Heart left ventricle (tissue), 13 donors: ENCODE measurements at regions not wholly inside any gene's neighbourhood (a gene's known extent, or its start where the extent isn't known, plus 50 kb on each side); places are given as distances from the start of the nearest gene placed in this dataset.

Source experiments
- POLR2A ChIP-seq, 2 donors: fragments of 450-650 bp; IDR thresholded peaks; one replicate each; pipeline ENCODE4 v1.6.1; 2017; ENCODE audit warnings: antibody characterized with exemption in 2 of 2, mild to moderate bottlenecking in 2 of 2, moderate library complexity in 2 of 2
- TF ChIP-seq, protein P1 (sequence below), 12 donors: fragments of 200-600 bp; sonication (generic) in 4 of 12; IDR thresholded peaks; one replicate each; pipeline versions ENCODE4 v1.5.0 to v1.8.0; 2018 to 2022; ENCODE audit warnings: antibody characterized with exemption in 12 of 12, mild to moderate bottlenecking in 5 of 12
- donor health status: ischemic (EF 13 %, LVEDD 7.1; RV severe dilation, severe dysfunction).
- donor health status: DM: no; HTN: yes; CAD: no.
- donor health status: DM: no; HTN: no; CAD: no.
- donor health status: ischemic (EF 25% LVEDD 6.9; RV normal size, moderate dysfunction).
- donor health status: ischemic (EF 25% LVEDD 5.7; RV mildly dilated, moderate dysfunction).
- donor health status: ischemic (EF 35%, LVEDD 5.7; RV mildly dilated, moderate dysfunction).
- donor health status: nonischemic (EF 11% LVEDD 7.7; RV severe dilation, severe dysfunction).
- donor health status: DM: yes; HTN: yes; CAD: no.
- donor health status: PGD.
- donor health status: ischemic (EF 29% LVEDD 5.4; RV normal size, mild dysfunction).
- donor health status: nonischemic (EF 23%, LVEDD 6.1; RV moderate dilation, normal function).

DNA sequence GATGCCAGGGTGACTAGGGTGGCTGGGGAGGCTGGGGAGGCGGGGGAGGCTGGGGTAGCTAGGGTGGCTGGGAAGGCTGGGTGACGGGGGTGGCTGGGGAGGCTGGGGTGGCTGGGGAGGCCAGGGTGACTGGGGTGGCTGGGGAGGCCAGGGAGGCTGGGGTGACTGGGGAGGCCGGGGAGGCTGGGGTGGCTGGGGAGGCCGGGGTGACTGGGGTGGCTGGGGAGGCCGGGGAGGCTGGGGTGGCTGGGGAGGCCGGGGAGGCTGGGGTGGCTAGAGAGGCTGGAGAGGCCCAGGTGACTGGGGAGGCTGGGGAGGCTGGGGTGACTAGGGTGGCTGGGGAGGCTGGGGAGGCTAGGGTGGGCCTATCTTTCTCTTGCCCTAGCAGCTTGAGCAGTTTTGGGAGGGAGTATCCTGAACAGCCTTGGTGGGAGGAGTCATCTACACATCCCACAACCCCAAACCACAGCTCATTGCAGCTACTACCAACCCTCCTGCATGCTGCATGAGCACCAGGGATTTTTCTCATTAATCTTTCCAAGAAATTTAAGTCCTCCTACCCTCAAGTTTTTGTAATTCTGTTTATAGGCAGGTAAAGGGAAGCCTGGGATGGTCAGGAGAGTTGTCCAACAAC is 203.2 kb upstream of the IRX1 start:
- TF ChIP-seq, protein P1, sequence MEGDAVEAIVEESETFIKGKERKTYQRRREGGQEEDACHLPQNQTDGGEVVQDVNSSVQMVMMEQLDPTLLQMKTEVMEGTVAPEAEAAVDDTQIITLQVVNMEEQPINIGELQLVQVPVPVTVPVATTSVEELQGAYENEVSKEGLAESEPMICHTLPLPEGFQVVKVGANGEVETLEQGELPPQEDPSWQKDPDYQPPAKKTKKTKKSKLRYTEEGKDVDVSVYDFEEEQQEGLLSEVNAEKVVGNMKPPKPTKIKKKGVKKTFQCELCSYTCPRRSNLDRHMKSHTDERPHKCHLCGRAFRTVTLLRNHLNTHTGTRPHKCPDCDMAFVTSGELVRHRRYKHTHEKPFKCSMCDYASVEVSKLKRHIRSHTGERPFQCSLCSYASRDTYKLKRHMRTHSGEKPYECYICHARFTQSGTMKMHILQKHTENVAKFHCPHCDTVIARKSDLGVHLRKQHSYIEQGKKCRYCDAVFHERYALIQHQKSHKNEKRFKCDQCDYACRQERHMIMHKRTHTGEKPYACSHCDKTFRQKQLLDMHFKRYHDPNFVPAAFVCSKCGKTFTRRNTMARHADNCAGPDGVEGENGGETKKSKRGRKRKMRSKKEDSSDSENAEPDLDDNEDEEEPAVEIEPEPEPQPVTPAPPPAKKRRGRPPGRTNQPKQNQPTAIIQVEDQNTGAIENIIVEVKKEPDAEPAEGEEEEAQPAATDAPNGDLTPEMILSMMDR (IDR thresholded peaks at IDR 0.05), result no peak
- no peak for TF ChIP-seq POLR2A (IDR thresholded peaks at IDR 0.05)
